ENCODE measurements at regions not wholly inside any gene's neighbourhood (a gene's known extent, or its start where the extent isn't known, plus 50 kb on each side); places are given as distances from the start of the nearest gene placed in this dataset.

DNA sequence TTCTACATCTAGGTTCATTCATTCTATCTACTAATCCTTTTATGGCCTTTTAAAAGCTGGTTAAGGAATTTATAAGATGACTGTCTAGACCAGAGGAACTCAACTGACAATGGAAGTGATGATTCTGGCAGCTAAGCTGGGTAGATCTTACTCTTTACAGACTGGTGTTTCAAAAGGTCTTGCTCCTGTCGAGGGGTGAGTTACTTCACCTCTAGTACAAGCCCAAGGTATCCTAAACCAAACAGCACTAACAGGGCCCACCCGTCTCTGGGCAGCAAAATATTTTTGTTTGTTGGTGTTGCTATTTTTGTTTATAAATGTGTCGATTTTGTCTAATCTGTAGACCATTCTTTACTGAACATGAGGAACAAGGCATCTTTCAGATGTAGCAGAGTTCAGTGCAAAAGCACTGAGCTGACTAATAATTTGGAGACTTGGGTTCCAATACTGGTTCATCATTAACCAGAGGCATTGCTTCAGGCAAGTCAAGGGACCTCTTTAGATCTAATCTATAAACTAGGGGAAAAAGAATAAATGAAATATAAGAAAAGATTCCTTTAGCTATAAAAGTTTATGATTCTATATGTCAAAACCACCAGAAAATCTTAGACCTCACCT, 90.3 kb upstream of the FRG1 start:
- TF ChIP-seq, protein P1, sequence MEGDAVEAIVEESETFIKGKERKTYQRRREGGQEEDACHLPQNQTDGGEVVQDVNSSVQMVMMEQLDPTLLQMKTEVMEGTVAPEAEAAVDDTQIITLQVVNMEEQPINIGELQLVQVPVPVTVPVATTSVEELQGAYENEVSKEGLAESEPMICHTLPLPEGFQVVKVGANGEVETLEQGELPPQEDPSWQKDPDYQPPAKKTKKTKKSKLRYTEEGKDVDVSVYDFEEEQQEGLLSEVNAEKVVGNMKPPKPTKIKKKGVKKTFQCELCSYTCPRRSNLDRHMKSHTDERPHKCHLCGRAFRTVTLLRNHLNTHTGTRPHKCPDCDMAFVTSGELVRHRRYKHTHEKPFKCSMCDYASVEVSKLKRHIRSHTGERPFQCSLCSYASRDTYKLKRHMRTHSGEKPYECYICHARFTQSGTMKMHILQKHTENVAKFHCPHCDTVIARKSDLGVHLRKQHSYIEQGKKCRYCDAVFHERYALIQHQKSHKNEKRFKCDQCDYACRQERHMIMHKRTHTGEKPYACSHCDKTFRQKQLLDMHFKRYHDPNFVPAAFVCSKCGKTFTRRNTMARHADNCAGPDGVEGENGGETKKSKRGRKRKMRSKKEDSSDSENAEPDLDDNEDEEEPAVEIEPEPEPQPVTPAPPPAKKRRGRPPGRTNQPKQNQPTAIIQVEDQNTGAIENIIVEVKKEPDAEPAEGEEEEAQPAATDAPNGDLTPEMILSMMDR (conservative IDR thresholded peaks at IDR 0.05 in 1 of 2, IDR thresholded peaks at IDR 0.05 in 1 of 2; ENCODE audit: low read depth in 1 of 2, low read length in 2 of 2): no peak
- no peak for TF ChIP-seq EZH2 (IDR thresholded peaks at IDR 0.05; ENCODE audit: low read length, missing control alignments)
- no peak overlapping the region for H3K4me2 ChIP-seq (ENCODE audit: extremely low read depth, insufficient read depth, low read length)
- no peak overlapping the region for H2AFZ ChIP-seq (ENCODE audit: low read length)
- DNase-seq (ENCODE audit: low read depth in 2 of 2): no peak
- H4K20me1 ChIP-seq (ENCODE audit: control insufficient read depth, extremely low read depth, insufficient read depth, low read length): no peaks in the 10 kb centered on the region
- H3K4me3 ChIP-seq (replicated peaks in 1 of 4; ENCODE audit: control extremely low read depth in 1 of 4, insufficient read depth in 1 of 4, low read depth in 3 of 4, low read length in 4 of 4): no peak overlapping the region
- H3K27ac ChIP-seq (ENCODE audit: insufficient read depth, low read length): no peak overlapping the region
- no peak overlapping the region for H3K9ac ChIP-seq (ENCODE audit: insufficient read depth, low read length)
- no peaks in the 10 kb centered on the region for H3K27me3 ChIP-seq (ENCODE audit: control insufficient read depth, insufficient read depth, low read length)
- H3K36me3 ChIP-seq (ENCODE audit: control insufficient read depth, insufficient read depth, low read length): no peaks in the 10 kb centered on the region
- no peaks in the 10 kb centered on the region for H3K9me3 ChIP-seq (ENCODE audit: control insufficient read depth, insufficient read depth, low read depth, low read length)
- no peaks in the 10 kb centered on the region for H3K4me1 ChIP-seq (ENCODE audit: control insufficient read depth, extremely low read depth, insufficient read depth, low read length)
- no peaks in the 10 kb centered on the region for H3K79me2 ChIP-seq (ENCODE audit: control insufficient read depth, insufficient read depth, low read length)

DNA sequence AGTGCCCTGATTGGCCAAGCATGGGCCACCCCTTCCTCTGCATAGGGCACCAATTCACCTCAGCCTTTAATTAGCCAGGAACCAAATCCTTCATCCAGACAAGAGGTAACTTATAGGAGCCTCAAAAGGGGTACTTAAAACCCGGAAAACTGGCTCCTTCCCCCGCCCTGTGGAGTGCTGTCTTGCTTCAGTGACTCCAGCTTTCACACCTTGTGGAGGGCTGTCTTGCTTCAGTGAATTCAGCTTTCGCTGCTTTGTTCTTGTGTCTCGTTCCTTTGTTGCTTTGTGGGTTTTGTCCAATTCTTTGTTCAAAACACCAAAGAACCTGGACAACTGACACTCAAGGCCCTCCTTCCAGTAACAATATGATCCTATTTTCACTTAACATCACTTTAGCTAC, 82.2 kb upstream of the FRG1 start:
- Histone ChIP-seq H3K79me2 (ENCODE audit: control insufficient read depth, insufficient read depth, low read length) (no peaks in the 10 kb centered on the region), H3K9me3 (ENCODE audit: control insufficient read depth, insufficient read depth, low read depth, low read length) (no peaks in the 10 kb centered on the region), H3K36me3 (ENCODE audit: control insufficient read depth, insufficient read depth, low read length) (no peaks in the 10 kb centered on the region), H3K9ac (ENCODE audit: insufficient read depth, low read length) (no peak overlapping the region), H3K27me3 (ENCODE audit: control insufficient read depth, insufficient read depth, low read length) (no peaks in the 10 kb centered on the region), H2AFZ (ENCODE audit: low read length) (no peak overlapping the region), H3K27ac (ENCODE audit: insufficient read depth, low read length) (no peak overlapping the region), H4K20me1 (ENCODE audit: control insufficient read depth, extremely low read depth, insufficient read depth, low read length) (no peaks in the 10 kb centered on the region), H3K4me2 (ENCODE audit: extremely low read depth, insufficient read depth, low read length) (no peak overlapping the region), H3K4me3 (replicated peaks in 1 of 4; ENCODE audit: control extremely low read depth in 1 of 4, insufficient read depth in 1 of 4, low read depth in 3 of 4, low read length in 4 of 4) (no peak overlapping the region), H3K4me1 (ENCODE audit: control insufficient read depth, extremely low read depth, insufficient read depth, low read length) (no peaks in the 10 kb centered on the region)
- DNase-seq (ENCODE audit: low read depth in 2 of 2): no peak
- TF ChIP-seq EZH2 (IDR thresholded peaks at IDR 0.05; ENCODE audit: low read length, missing control alignments): no peak
- TF ChIP-seq, protein P1 (conservative IDR thresholded peaks at IDR 0.05 in 1 of 2, IDR thresholded peaks at IDR 0.05 in 1 of 2; ENCODE audit: low read depth in 1 of 2, low read length in 2 of 2): no peak

DNA sequence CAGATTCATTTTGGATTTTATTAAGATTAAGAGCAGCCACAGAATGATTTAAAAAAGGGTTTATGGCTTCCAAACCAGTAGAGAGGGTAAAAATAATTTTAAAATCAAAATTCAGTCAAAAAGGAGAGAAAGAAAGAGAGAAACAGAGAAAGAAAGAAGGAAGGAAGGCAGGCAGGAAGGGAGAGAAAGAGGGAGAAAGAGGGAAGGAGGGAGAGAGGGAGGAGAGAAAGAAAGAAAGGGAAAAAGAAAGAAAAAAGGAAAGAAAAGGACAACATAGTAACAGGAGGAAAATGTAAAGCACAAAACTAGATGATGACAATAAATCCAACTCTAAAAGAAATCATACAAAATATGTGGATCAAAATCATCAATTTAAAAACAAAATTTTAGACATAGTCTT, 79.6 kb upstream of the FRG1 start:
- DNase-seq (ENCODE audit: low read depth in 2 of 2): no peak
- TF ChIP-seq EZH2 (IDR thresholded peaks at IDR 0.05; ENCODE audit: low read length, missing control alignments): no peak
- TF ChIP-seq, protein P1 (conservative IDR thresholded peaks at IDR 0.05 in 1 of 2, IDR thresholded peaks at IDR 0.05 in 1 of 2; ENCODE audit: low read depth in 1 of 2, low read length in 2 of 2): no peak
- no peak overlapping the region for H2AFZ ChIP-seq (ENCODE audit: low read length)
- no peaks in the 10 kb centered on the region for H3K79me2 ChIP-seq (ENCODE audit: control insufficient read depth, insufficient read depth, low read length)
- H3K4me2 ChIP-seq (ENCODE audit: extremely low read depth, insufficient read depth, low read length): no peak overlapping the region
- no peak overlapping the region for H3K27ac ChIP-seq (ENCODE audit: insufficient read depth, low read length)
- no peaks in the 10 kb centered on the region for H4K20me1 ChIP-seq (ENCODE audit: control insufficient read depth, extremely low read depth, insufficient read depth, low read length)
- H3K9me3 ChIP-seq (ENCODE audit: control insufficient read depth, insufficient read depth, low read depth, low read length): no peaks in the 10 kb centered on the region
- H3K9ac ChIP-seq (ENCODE audit: insufficient read depth, low read length): no peak overlapping the region
- H3K4me3 ChIP-seq (replicated peaks in 1 of 4; ENCODE audit: control extremely low read depth in 1 of 4, insufficient read depth in 1 of 4, low read depth in 3 of 4, low read length in 4 of 4): no peak overlapping the region
- no peaks in the 10 kb centered on the region for H3K36me3 ChIP-seq (ENCODE audit: control insufficient read depth, insufficient read depth, low read length)
- no peaks in the 10 kb centered on the region for H3K27me3 ChIP-seq (ENCODE audit: control insufficient read depth, insufficient read depth, low read length)
- H3K4me1 ChIP-seq (ENCODE audit: control insufficient read depth, extremely low read depth, insufficient read depth, low read length): no peaks in the 10 kb centered on the region

Measured in fibroblast of lung (primary cell).